ENCODE measurements at regions not wholly inside any gene's neighbourhood (a gene's known extent, or its start where the extent isn't known, plus 50 kb on each side); places are given as distances from the start of the nearest gene placed in this dataset.

GRCh38 chr10:47092376-47092775 lies 181.1 kb downstream of the PTPN20 start:
- ATAC-seq (ENCODE audit: low read depth) (no peak), DNase-seq (no peak)
- TF ChIP-seq, protein P1, sequence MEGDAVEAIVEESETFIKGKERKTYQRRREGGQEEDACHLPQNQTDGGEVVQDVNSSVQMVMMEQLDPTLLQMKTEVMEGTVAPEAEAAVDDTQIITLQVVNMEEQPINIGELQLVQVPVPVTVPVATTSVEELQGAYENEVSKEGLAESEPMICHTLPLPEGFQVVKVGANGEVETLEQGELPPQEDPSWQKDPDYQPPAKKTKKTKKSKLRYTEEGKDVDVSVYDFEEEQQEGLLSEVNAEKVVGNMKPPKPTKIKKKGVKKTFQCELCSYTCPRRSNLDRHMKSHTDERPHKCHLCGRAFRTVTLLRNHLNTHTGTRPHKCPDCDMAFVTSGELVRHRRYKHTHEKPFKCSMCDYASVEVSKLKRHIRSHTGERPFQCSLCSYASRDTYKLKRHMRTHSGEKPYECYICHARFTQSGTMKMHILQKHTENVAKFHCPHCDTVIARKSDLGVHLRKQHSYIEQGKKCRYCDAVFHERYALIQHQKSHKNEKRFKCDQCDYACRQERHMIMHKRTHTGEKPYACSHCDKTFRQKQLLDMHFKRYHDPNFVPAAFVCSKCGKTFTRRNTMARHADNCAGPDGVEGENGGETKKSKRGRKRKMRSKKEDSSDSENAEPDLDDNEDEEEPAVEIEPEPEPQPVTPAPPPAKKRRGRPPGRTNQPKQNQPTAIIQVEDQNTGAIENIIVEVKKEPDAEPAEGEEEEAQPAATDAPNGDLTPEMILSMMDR (IDR thresholded peaks at IDR 0.05), result no peak
- CTCF ChIA-PET, result no interaction called here
- Mint-ChIP-seq H3K4me3 (no peak overlapping the region), H3K27me3 (peaks cover 20% of the 10 kb centered on the region), H3K27ac (no peak overlapping the region), H3K4me1 (no peaks in the 10 kb centered on the region), H3K9me3 (peaks cover 5% of the 10 kb centered on the region), H3K36me3 (ENCODE audit: low read depth) (no peaks in the 10 kb centered on the region)
- intact Hi-C loops (cut with micrococcal nuclease), result no loop called here
- POLR2A ChIA-PET, result no interaction called here

DNA sequence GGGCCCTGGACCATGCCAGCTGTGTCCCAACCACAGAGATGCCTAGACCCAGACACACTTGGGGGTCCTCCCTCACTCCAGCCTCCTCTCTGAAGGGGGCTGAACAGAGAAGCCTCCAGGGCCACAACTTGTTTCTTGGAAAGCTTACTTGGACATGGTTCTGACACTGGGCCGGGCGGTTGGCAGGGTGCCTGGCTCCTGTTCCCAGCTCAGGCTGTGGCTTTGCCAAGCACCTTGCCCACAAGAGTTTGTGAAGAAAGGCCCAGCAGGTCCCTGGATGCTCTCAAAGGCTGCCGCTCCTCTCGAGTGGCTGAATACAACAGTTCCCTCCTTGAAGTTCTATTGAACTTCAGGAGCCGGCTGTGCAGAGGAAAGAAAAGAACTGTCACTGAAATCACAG lies 181.6 kb downstream of the PTPN20 start:
- H3K4me1 Mint-ChIP-seq, result no peaks in the 10 kb centered on the region
- no peak for DNase-seq
- ChIA-PET CTCF (no interaction called here), POLR2A (no interaction called here)
- no peak for ATAC-seq (ENCODE audit: low read depth)
- intact Hi-C loops (cut with micrococcal nuclease), result no loop called here
- no peak overlapping the region for H3K4me3 Mint-ChIP-seq
- H3K27me3 Mint-ChIP-seq, result peaks cover 20% of the 10 kb centered on the region
- no peaks in the 10 kb centered on the region for H3K36me3 Mint-ChIP-seq (ENCODE audit: low read depth)
- peaks cover 5% of the 10 kb centered on the region for H3K9me3 Mint-ChIP-seq
- TF ChIP-seq, protein P1 (IDR thresholded peaks at IDR 0.05), result no peak
- H3K27ac Mint-ChIP-seq, result no peak overlapping the region

- POLR2A ChIA-PET, result no interaction called here
- no peaks in the 10 kb centered on the region for H3K4me1 Mint-ChIP-seq
Observed at GRCh38 chr10:47094126-47094525, 182.9 kb downstream of the PTPN20 start.

GRCh38 chr10:47094636-47095035 lies 183.4 kb downstream of the PTPN20 start:
- H3K9me3 Mint-ChIP-seq, result peaks cover 5% of the 10 kb centered on the region
- TF ChIP-seq, protein P1 (IDR thresholded peaks at IDR 0.05), result no peak
- DNase-seq (no peak), ATAC-seq (ENCODE audit: low read depth) (no peak)
- no peaks in the 10 kb centered on the region for H3K36me3 Mint-ChIP-seq (ENCODE audit: low read depth)
- H3K4me3 Mint-ChIP-seq, result no peak overlapping the region
- H3K27me3 Mint-ChIP-seq, result peaks cover 18% of the 10 kb centered on the region
- no peaks in the 10 kb centered on the region for H3K4me1 Mint-ChIP-seq
- H3K27ac Mint-ChIP-seq, result no peak overlapping the region
- CTCF ChIA-PET, result no interaction called here
- intact Hi-C loops (cut with micrococcal nuclease), result no loop called here
- POLR2A ChIA-PET, result no interaction called here

More at GRCh38 chr10:47094126-47094525, 182.9 kb downstream of the PTPN20 start:
- peaks cover 5% of the 10 kb centered on the region for H3K9me3 Mint-ChIP-seq
- H3K36me3 Mint-ChIP-seq (ENCODE audit: low read depth), result no peaks in the 10 kb centered on the region
- no peak overlapping the region for H3K4me3 Mint-ChIP-seq
- CTCF ChIA-PET, result no interaction called here
- intact Hi-C loops (cut with micrococcal nuclease), result no loop called here
- TF ChIP-seq, protein P1 (IDR thresholded peaks at IDR 0.05), result no peak
- DNase-seq, result no peak
- peaks cover 18% of the 10 kb centered on the region for H3K27me3 Mint-ChIP-seq
- H3K27ac Mint-ChIP-seq, result no peak overlapping the region
- no peak for ATAC-seq (ENCODE audit: low read depth)

DNA sequence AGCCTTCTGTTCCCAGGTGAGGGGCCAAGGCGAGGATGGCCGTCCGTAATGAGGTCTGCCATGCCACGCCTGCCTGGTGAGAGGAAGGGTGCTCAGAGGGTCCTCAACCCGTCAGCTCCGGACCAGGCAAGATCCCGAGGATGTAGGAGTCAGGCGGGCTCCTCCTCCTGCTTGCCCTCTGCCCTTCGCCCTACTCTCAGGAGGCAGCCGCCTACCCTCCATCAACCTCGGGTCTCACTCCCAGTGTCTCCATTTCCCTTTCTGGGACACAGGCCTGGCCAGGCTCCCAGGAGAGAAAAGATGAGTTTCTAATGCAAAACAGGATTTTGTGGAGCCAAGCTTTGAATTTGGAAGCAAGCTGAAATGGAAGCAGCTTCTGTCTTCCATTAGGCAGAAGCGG lies 184.0 kb downstream of the PTPN20 start:
- H3K36me3 Mint-ChIP-seq (ENCODE audit: low read depth), result no peaks in the 10 kb centered on the region
- ATAC-seq (ENCODE audit: low read depth) (no peak), DNase-seq (no peak)
- no peak overlapping the region for H3K4me3 Mint-ChIP-seq
- H3K27me3 Mint-ChIP-seq, result peaks cover 17% of the 10 kb centered on the region
- CTCF ChIA-PET, result no interaction called here
- intact Hi-C loops (cut with micrococcal nuclease), result no loop called here
- POLR2A ChIA-PET, result no interaction called here
- H3K4me1 Mint-ChIP-seq, result no peaks in the 10 kb centered on the region
- no peak overlapping the region for H3K27ac Mint-ChIP-seq
- TF ChIP-seq, protein P1 (IDR thresholded peaks at IDR 0.05), result no peak
- peaks cover 4% of the 10 kb centered on the region for H3K9me3 Mint-ChIP-seq

All from activated B cell treated with CpG ODN at 0.5 μM for 24 hours (primary cell).